B cell (primary cell): ENCODE measurements at regions not wholly inside any gene's neighbourhood (a gene's known extent, or its start where the extent isn't known, plus 50 kb on each side); places are given as distances from the start of the nearest gene placed in this dataset.

ENCODE experiments used
- ATAC-seq: fragments of 200-7000 bp; cut with Tn5 transposase; one replicate; pipeline ENCODE4 v1.10.0; 2021; ENCODE audit warnings: low read depth, mild to moderate bottlenecking, moderate number of reproducible peaks, moderate library complexity
- CTCF ChIA-PET: fragments of 350-600 bp; sonication (Branson Sonifier 250); formaldehyde crosslinking; loops from one replicate; lab custom pipeline; 2021; ENCODE audit warnings: antibody characterized with exemption, inconsistent platforms; lab: Charles Lee
- POLR2A ChIA-PET: fragments of 350-600 bp; sonication (Branson Sonifier 250); formaldehyde crosslinking; loops from one replicate; lab custom pipeline; 2021; ENCODE audit warnings: antibody characterized with exemption; lab: Charles Lee
- DNase-seq: peaks from one replicate; pipeline ENCODE4 v3.0.0; 2013
- H2AFZ ChIP-seq: 2 replicates; pipeline ENCODE4 v1.6.1; 2012; ENCODE audit warnings: mild to moderate bottlenecking, low read depth, low read length; ENCODE audit not compliant: insufficient read depth, poor library complexity, severe bottlenecking
- H3K27ac ChIP-seq, 2 donors: 1 replicate in 1 of 2; 2 replicates in 1 of 2; pipeline ENCODE4 v1.5.1; 2012 to 2013; ENCODE audit warnings: low read length in 2 of 2, mild to moderate bottlenecking in 2 of 2, moderate library complexity in 1 of 2
- H3K27me3 ChIP-seq, 4 experiments: fragments of 200-600 bp in 1 of 4; sonication (generic) in 1 of 4; replicated peaks in 1 of 4; 1 replicate in 2 of 4; 2 replicates in 2 of 4; pipeline versions ENCODE4 v1.6.1 to v1.7.0; 2013 to 2016; ENCODE audit warnings: low read length in 3 of 4, mild to moderate bottlenecking in 2 of 4, mixed read lengths in 1 of 4, moderate library complexity in 1 of 4; ENCODE audit not compliant: insufficient read depth in 4 of 4, control insufficient read depth in 3 of 4; ENCODE audit errors: control extremely low read depth in 1 of 4
- H3K36me3 ChIP-seq, 2 experiments: replicated peaks in 1 of 2; 1 replicate in 1 of 2; 2 replicates in 1 of 2; pipeline versions ENCODE4 v1.6.1 to v1.7.1; 2013; ENCODE audit warnings: low read length in 1 of 2; ENCODE audit not compliant: insufficient read depth in 2 of 2, control insufficient read depth in 1 of 2; ENCODE audit errors: control extremely low read depth in 1 of 2, extremely low read depth in 1 of 2
- H3K4me1 ChIP-seq, 2 donors: fragments of 200-600 bp in 1 of 2; sonication (generic) in 1 of 2; 1 replicate in 1 of 2; 2 replicates in 1 of 2; pipeline versions ENCODE4 v1.5.1 to v1.6.1; 2013 to 2017; ENCODE audit warnings: low read length in 2 of 2; ENCODE audit not compliant: control insufficient read depth in 2 of 2, insufficient read depth in 2 of 2
- H3K4me2 ChIP-seq: replicated peaks from 2 replicates; pipeline ENCODE3; 2012; ENCODE audit warnings: mild to moderate bottlenecking, low read depth, low read length; ENCODE audit not compliant: poor library complexity, severe bottlenecking
- H3K4me3 ChIP-seq, 5 experiments: fragments of 200-600 bp in 1 of 5; sonication (generic) in 1 of 5; 1 replicate in 3 of 5; 2 replicates in 2 of 5; pipeline versions ENCODE4 v1.5.1 to v1.7.0; 2011 to 2016; ENCODE audit warnings: low read length in 4 of 5, mild to moderate bottlenecking in 4 of 5, low read depth in 2 of 5, control low read depth in 1 of 5, moderate library complexity in 1 of 5; ENCODE audit not compliant: insufficient read depth in 1 of 5; ENCODE audit errors: control extremely low read depth in 1 of 5, extremely low read depth in 1 of 5
- H3K79me2 ChIP-seq: fragments of 200-600 bp; sonication (generic); one replicate; pipeline ENCODE4 v1.6.0; 2016; ENCODE audit warnings: low read length; ENCODE audit not compliant: control insufficient read depth, insufficient read depth
- H3K9ac ChIP-seq: fragments of 200-600 bp; sonication (generic); 2 replicates; pipeline ENCODE4 v1.6.1; 2017; ENCODE audit warnings: mild to moderate bottlenecking, low read length, moderate library complexity
- H3K9me3 ChIP-seq, 3 donors: one replicate each; pipeline versions ENCODE4 v1.6.1 to v1.7.1; 2013; ENCODE audit warnings: low read length in 2 of 3; ENCODE audit not compliant: control insufficient read depth in 2 of 3, insufficient read depth in 1 of 3; ENCODE audit errors: control extremely low read depth in 1 of 3
- H4K20me1 ChIP-seq: 2 replicates; pipeline ENCODE4 v1.6.0; 2012; ENCODE audit warnings: mild to moderate bottlenecking, low read length; ENCODE audit not compliant: insufficient read depth, control insufficient read depth, poor library complexity, severe bottlenecking
- H3K27ac Mint-ChIP-seq: one replicate; pipeline ENCODE4 v1.8.0; 2021; ENCODE audit warnings: mixed read lengths
- H3K27me3 Mint-ChIP-seq: one replicate; pipeline ENCODE4 v1.8.0; 2021; ENCODE audit warnings: mixed read lengths
- H3K4me1 Mint-ChIP-seq: one replicate; pipeline ENCODE4 v1.8.0; 2021; ENCODE audit warnings: mixed read lengths
- H3K4me3 Mint-ChIP-seq: one replicate; pipeline ENCODE4 v1.8.0; 2021; ENCODE audit warnings: mixed read lengths
- H3K9me3 Mint-ChIP-seq: one replicate; pipeline ENCODE4 v1.8.0; 2022; ENCODE audit warnings: mixed read lengths; ENCODE audit not compliant: insufficient read depth
- CTCF ChIP-seq: fragments of 200-600 bp; IDR thresholded peaks from one replicate; pipeline ENCODE4 v1.8.0; 2022; ENCODE audit warnings: antibody characterized with exemption, mild to moderate bottlenecking
- EZH2 ChIP-seq: IDR thresholded peaks from 2 replicates; pipeline ENCODE4 v1.6.1; 2012; ENCODE audit warnings: borderline replicate concordance, low read depth, mild to moderate bottlenecking, moderate library complexity, low read length; ENCODE audit not compliant: insufficient read depth, poor library complexity, severe bottlenecking
- WGBS: methylation state at CpG from one replicate; pipeline ENCODE4 v1.1.5; 2013; ENCODE audit warnings: missing lambda C conversion rate; ENCODE audit not compliant: insufficient coverage; 5-methylcytosine and 5-hydroxymethylcytosine counted together
- intact Hi-C: fragments of 100-400 bp; cut with micrococcal nuclease; formaldehyde crosslinking; loops from one replicate; pipeline ENCODE4 v1.10.0; 2022

GRCh38 chr18:64618390-64618789, 469.5 kb upstream of the LINC00305 start:
- Histone ChIP-seq H2AFZ (no peak overlapping the region), H3K4me2 (no peak overlapping the region), H3K27me3 (no peaks in the 10 kb centered on the region), H3K36me3 (no peaks in the 10 kb centered on the region), H4K20me1 (no peaks in the 10 kb centered on the region), H3K27ac (no peak overlapping the region), H3K4me1 (no peaks in the 10 kb centered on the region), H3K9ac (no peak overlapping the region), H3K4me3 (no peak overlapping the region), H3K79me2 (no peaks in the 10 kb centered on the region), H3K9me3 (no peaks in the 10 kb centered on the region)
- H3K27ac Mint-ChIP-seq: no peak overlapping the region
- H3K4me1 Mint-ChIP-seq: no peaks in the 10 kb centered on the region
- CTCF ChIA-PET: no interaction called here
- no peak for ATAC-seq
- 100% methylated on average over 1 of the region's 1 CpG for WGBS
- no peak overlapping the region for H3K4me3 Mint-ChIP-seq
- intact Hi-C loops: no loop called here
- TF ChIP-seq EZH2 (no peak), CTCF (no peak)
- no peaks in the 10 kb centered on the region for H3K9me3 Mint-ChIP-seq
- no peaks in the 10 kb centered on the region for H3K27me3 Mint-ChIP-seq
- POLR2A ChIA-PET: no interaction called here
- DNase-seq: no peak

DNA sequence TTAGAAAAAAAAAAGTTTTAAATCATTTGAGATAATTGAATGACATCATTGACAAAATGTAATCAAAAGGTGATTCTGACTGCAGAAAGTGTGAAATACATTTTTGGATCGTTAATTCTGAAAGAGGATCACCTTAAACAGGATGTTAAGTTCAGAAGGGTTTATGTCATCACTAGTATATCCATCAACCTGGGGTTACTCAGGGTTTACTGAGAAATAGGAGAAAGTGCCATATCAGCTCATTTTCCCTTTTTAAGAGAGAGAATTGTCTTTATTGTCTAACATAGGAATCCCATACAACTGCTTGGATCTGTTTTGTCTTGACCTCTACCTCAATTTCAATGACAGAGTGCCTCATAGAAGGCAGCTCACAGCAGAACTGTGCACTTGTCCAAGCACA, 466.1 kb upstream of the LINC00305 start:
- POLR2A ChIA-PET: no interaction called here
- H3K9me3 ChIP-seq: no peaks in the 10 kb centered on the region

More for the DNA sequence above, 466.1 kb upstream of the LINC00305 start:
- Histone ChIP-seq H4K20me1 (no peaks in the 10 kb centered on the region), H3K79me2 (no peaks in the 10 kb centered on the region), H3K4me3 (no peak overlapping the region), H3K4me1 (no peaks in the 10 kb centered on the region), H3K4me2 (no peak overlapping the region), H3K9ac (no peak overlapping the region), H3K36me3 (no peaks in the 10 kb centered on the region), H3K27me3 (no peaks in the 10 kb centered on the region), H2AFZ (no peak overlapping the region), H3K27ac (no peak overlapping the region)
- whole genome bisulfite sequencing: no CpG with 5 or more reads among the region's 1 CpG
- intact Hi-C loops: no loop called here
- no peak overlapping the region for H3K27ac Mint-ChIP-seq
- no peak for TF ChIP-seq CTCF
- TF ChIP-seq EZH2: no peak
- no peak for DNase-seq
- H3K4me3 Mint-ChIP-seq: no peak overlapping the region
- no peaks in the 10 kb centered on the region for H3K9me3 Mint-ChIP-seq
- CTCF ChIA-PET: interaction anchor here (0.6 kb wide), 1 partner anchor 638 kb away, joined by 3 read pairs; no protein-coding TSS in a partner anchor
- no peak for ATAC-seq
- H3K4me1 Mint-ChIP-seq: no peaks in the 10 kb centered on the region
- no peaks in the 10 kb centered on the region for H3K27me3 Mint-ChIP-seq
